ENCODE measurements at regions not wholly inside any gene's neighbourhood (a gene's known extent, or its start where the extent isn't known, plus 50 kb on each side); places are given as distances from the start of the nearest gene placed in this dataset.

GRCh38 chr1:56301791-56302190, 277.6 kb downstream of the PLPP3 start:
- TF ChIP-seq CTCF (IDR thresholded peaks at IDR 0.05; ENCODE audit: low read depth, low read length, missing control alignments) = no peak
- no peak overlapping the region for H3K4me3 ChIP-seq (ENCODE audit: low read depth, low read length)
- H3K36me3 ChIP-seq (replicated peaks) = no peaks in the 10 kb centered on the region
- in situ Hi-C loops (cut with HindIII; ENCODE audit: low pct_ligation_motif_present, low sequenced_read_pairs) = no loop called here
- no peak overlapping the region for H3K27ac ChIP-seq
- peak; percentile 81 for DNase-seq
- H3K27me3 ChIP-seq (replicated peaks) = no peaks in the 10 kb centered on the region

GRCh38 chr1:56300836-56301235, 278.5 kb downstream of the PLPP3 start:
- Histone ChIP-seq H3K27ac (no peak overlapping the region), H3K4me3 (ENCODE audit: low read depth, low read length) (no peak overlapping the region), H3K36me3 (replicated peaks) (no peaks in the 10 kb centered on the region), H3K27me3 (replicated peaks) (no peaks in the 10 kb centered on the region)
- in situ Hi-C loops (cut with HindIII; ENCODE audit: low pct_ligation_motif_present, low sequenced_read_pairs) = no loop called here
- DNase-seq = no peak
- TF ChIP-seq CTCF (IDR thresholded peaks at IDR 0.05; ENCODE audit: low read depth, low read length, missing control alignments) = no peak

- Histone ChIP-seq H3K27ac (no peak overlapping the region), H3K4me3 (ENCODE audit: low read depth, low read length) (no peak overlapping the region), H3K36me3 (replicated peaks) (no peaks in the 10 kb centered on the region), H3K27me3 (replicated peaks) (no peaks in the 10 kb centered on the region)
- in situ Hi-C loops (cut with HindIII; ENCODE audit: low pct_ligation_motif_present, low sequenced_read_pairs) = no loop called here
- no peak for DNase-seq
- no peak for TF ChIP-seq CTCF (IDR thresholded peaks at IDR 0.05; ENCODE audit: low read depth, low read length, missing control alignments)
Observed at GRCh38 chr1:56298866-56299265, 280.5 kb downstream of the PLPP3 start.

GRCh38 chr1:56297904-56298303, 281.5 kb downstream of the PLPP3 start:
- DNase-seq = no peak
- in situ Hi-C loops (cut with HindIII; ENCODE audit: low pct_ligation_motif_present, low sequenced_read_pairs) = no loop called here
- no peak for TF ChIP-seq CTCF (IDR thresholded peaks at IDR 0.05; ENCODE audit: low read depth, low read length, missing control alignments)
- no peaks in the 10 kb centered on the region for H3K27me3 ChIP-seq (replicated peaks)
- no peak overlapping the region for H3K4me3 ChIP-seq (ENCODE audit: low read depth, low read length)
- no peaks in the 10 kb centered on the region for H3K36me3 ChIP-seq (replicated peaks)
- H3K27ac ChIP-seq = no peak overlapping the region

- in situ Hi-C loops (cut with HindIII; ENCODE audit: low pct_ligation_motif_present, low sequenced_read_pairs) = no loop called here
- DNase-seq = no peak
Observed at GRCh38 chr1:56297208-56297607, 282.2 kb downstream of the PLPP3 start.

More at GRCh38 chr1:56297208-56297607, 282.2 kb downstream of the PLPP3 start:
- no peak overlapping the region for H3K27ac ChIP-seq
- H3K36me3 ChIP-seq (replicated peaks) = no peaks in the 10 kb centered on the region
- no peaks in the 10 kb centered on the region for H3K27me3 ChIP-seq (replicated peaks)
- H3K4me3 ChIP-seq (ENCODE audit: low read depth, low read length) = no peak overlapping the region
- TF ChIP-seq CTCF (IDR thresholded peaks at IDR 0.05; ENCODE audit: low read depth, low read length, missing control alignments) = no peak
